ENCODE measurements at regions not wholly inside any gene's neighbourhood (a gene's known extent, or its start where the extent isn't known, plus 50 kb on each side); places are given as distances from the start of the nearest gene placed in this dataset.

DNA sequence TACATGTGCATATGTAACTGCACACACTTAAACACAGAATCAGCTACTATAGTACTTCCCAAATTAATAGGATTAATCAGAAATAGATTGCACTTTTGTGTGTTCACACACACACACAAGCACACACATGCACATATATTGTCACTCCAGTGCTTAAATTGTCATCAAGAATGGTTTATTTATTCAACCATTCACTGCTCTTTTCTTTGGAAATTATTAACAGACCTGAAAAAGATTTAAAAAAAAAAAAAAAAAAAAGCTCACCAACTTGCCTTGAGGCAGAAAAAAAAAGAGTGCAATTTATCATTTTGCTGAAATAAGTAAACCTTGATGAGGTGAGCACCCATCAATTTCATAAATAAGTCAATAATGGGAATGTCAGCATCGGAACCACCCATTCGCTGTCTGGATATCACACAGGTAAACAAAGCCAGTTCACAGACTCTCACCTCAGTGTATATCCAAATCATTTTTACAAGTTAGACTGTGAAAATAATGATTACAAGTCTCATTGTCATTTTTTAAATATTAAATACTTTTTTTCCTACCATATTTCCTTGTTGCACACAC is 562.8 kb downstream of the BNC2 start:
- ChIA-PET POLR2A (no interaction called here), CTCF (no interaction called here)
- H3K4me3 Mint-ChIP-seq, result no peak overlapping the region
- TF ChIP-seq GTF2I (CRISPR knock-in tag; conservative IDR thresholded peaks at IDR 0.05) (no peak), JAZF1 (CRISPR knock-in tag; IDR thresholded peaks at IDR 0.05) (no peak), NFATC4 (CRISPR knock-in tag; IDR thresholded peaks at IDR 0.05) (no peak), NFE2L1 (CRISPR knock-in tag; IDR thresholded peaks at IDR 0.05) (no peak), NR2C2 (CRISPR knock-in tag; IDR thresholded peaks at IDR 0.05) (no peak), ZNF138 (CRISPR knock-in tag; conservative IDR thresholded peaks at IDR 0.05) (no peak), ZNF263 (CRISPR knock-in tag; IDR thresholded peaks at IDR 0.05; ENCODE audit: low read depth) (no peak), HMGA2 (CRISPR knock-in tag; IDR thresholded peaks at IDR 0.05) (no peak), ZNF317 (CRISPR knock-in tag; IDR thresholded peaks at IDR 0.05; ENCODE audit: borderline replicate concordance, low read depth) (no peak), GABPB1 (CRISPR knock-in tag; IDR thresholded peaks at IDR 0.05) (no peak), TEAD1 (CRISPR knock-in tag; IDR thresholded peaks at IDR 0.05) (no peak), MXD4 (CRISPR knock-in tag; IDR thresholded peaks at IDR 0.05; ENCODE audit: borderline replicate concordance) (no peak)
- TF ChIP-seq, protein P1, sequence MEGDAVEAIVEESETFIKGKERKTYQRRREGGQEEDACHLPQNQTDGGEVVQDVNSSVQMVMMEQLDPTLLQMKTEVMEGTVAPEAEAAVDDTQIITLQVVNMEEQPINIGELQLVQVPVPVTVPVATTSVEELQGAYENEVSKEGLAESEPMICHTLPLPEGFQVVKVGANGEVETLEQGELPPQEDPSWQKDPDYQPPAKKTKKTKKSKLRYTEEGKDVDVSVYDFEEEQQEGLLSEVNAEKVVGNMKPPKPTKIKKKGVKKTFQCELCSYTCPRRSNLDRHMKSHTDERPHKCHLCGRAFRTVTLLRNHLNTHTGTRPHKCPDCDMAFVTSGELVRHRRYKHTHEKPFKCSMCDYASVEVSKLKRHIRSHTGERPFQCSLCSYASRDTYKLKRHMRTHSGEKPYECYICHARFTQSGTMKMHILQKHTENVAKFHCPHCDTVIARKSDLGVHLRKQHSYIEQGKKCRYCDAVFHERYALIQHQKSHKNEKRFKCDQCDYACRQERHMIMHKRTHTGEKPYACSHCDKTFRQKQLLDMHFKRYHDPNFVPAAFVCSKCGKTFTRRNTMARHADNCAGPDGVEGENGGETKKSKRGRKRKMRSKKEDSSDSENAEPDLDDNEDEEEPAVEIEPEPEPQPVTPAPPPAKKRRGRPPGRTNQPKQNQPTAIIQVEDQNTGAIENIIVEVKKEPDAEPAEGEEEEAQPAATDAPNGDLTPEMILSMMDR (IDR thresholded peaks at IDR 0.05), result no peak
- no peak for DNase-seq (ENCODE audit: low spot score)
- no peaks in the 10 kb centered on the region for H3K9me3 Mint-ChIP-seq
- H3K36me3 Mint-ChIP-seq, result no peaks in the 10 kb centered on the region
- H3K27me3 Mint-ChIP-seq (ENCODE audit: low read depth), result no peaks in the 10 kb centered on the region
- no peak for ATAC-seq
- H3K4me1 Mint-ChIP-seq, result peaks cover 20% of the 10 kb centered on the region
- H3K27ac Mint-ChIP-seq, result no peak overlapping the region

DNA sequence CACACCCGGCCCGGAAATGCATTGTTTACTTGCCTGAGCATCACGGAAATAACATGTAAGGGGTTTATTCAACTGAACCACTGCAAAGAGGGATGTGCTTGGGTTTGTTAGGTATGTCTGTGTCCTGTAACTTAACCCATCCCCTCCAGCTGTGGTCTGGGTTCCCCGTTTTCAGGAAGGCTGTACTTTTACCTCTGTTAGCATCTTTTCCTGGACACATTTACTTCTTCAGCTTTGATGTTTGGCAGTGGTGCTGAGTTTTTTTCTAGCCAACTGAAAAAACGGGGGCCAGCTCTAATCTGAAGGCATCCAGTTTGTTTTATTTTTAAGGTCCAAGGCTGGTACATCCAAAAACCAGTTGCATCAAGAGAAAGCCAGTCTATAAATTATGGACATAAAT is 561.8 kb downstream of the BNC2 start:
- H3K4me3 Mint-ChIP-seq, result no peak overlapping the region
- TF ChIP-seq CREB1 (CRISPR knock-in tag; IDR thresholded peaks at IDR 0.05), result no peak
- no peaks in the 10 kb centered on the region for H3K36me3 Mint-ChIP-seq
- no peak overlapping the region for H3K27ac Mint-ChIP-seq
- DNase-seq (ENCODE audit: low spot score), result no peak
- POLR2A ChIA-PET, result no interaction called here
- ATAC-seq, result no peak
- no peaks in the 10 kb centered on the region for H3K9me3 Mint-ChIP-seq
- H3K4me1 Mint-ChIP-seq, result peaks cover 20% of the 10 kb centered on the region
- H3K27me3 Mint-ChIP-seq (ENCODE audit: low read depth), result no peaks in the 10 kb centered on the region
- CTCF ChIA-PET, result interaction anchor here (0.6 to 1.5 kb wide), 4 partner anchors 42 to 877 kb away, joined by 3 to 4 read pairs (median 3); no protein-coding TSS in a partner anchor

DNA sequence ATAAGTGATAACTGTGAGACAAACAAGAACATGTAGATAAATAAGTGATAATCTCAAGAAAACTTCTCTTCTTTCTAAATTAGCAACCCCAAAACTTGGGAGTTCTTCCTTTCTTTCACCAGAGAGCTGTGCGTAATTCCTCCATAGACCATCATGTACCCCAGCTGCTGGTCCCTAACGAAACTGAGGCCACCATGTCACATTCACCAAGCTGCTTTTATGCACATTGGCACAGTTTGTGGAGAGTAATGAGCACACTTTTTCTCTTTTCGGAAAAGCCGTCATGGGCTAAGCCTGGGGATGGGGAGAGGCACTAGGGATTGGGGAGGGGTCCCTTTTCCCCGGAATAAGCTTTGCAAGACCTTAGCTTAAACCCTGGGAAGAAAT is 561.4 kb downstream of the BNC2 start:
- ChIA-PET POLR2A (no interaction called here), CTCF (interaction anchor here (0.6 to 1.5 kb wide), 4 partner anchors 42 to 877 kb away, joined by 3 to 4 read pairs (median 3); no protein-coding TSS in a partner anchor)
- no peak for DNase-seq (ENCODE audit: low spot score)
- ATAC-seq, result no peak
- H3K36me3 Mint-ChIP-seq, result no peaks in the 10 kb centered on the region
- H3K4me1 Mint-ChIP-seq, result peaks cover 20% of the 10 kb centered on the region
- H3K27me3 Mint-ChIP-seq (ENCODE audit: low read depth), result no peaks in the 10 kb centered on the region
- no peak overlapping the region for H3K27ac Mint-ChIP-seq
- H3K9me3 Mint-ChIP-seq, result no peaks in the 10 kb centered on the region
- H3K4me3 Mint-ChIP-seq, result no peak overlapping the region
- TF ChIP-seq, protein P2, sequence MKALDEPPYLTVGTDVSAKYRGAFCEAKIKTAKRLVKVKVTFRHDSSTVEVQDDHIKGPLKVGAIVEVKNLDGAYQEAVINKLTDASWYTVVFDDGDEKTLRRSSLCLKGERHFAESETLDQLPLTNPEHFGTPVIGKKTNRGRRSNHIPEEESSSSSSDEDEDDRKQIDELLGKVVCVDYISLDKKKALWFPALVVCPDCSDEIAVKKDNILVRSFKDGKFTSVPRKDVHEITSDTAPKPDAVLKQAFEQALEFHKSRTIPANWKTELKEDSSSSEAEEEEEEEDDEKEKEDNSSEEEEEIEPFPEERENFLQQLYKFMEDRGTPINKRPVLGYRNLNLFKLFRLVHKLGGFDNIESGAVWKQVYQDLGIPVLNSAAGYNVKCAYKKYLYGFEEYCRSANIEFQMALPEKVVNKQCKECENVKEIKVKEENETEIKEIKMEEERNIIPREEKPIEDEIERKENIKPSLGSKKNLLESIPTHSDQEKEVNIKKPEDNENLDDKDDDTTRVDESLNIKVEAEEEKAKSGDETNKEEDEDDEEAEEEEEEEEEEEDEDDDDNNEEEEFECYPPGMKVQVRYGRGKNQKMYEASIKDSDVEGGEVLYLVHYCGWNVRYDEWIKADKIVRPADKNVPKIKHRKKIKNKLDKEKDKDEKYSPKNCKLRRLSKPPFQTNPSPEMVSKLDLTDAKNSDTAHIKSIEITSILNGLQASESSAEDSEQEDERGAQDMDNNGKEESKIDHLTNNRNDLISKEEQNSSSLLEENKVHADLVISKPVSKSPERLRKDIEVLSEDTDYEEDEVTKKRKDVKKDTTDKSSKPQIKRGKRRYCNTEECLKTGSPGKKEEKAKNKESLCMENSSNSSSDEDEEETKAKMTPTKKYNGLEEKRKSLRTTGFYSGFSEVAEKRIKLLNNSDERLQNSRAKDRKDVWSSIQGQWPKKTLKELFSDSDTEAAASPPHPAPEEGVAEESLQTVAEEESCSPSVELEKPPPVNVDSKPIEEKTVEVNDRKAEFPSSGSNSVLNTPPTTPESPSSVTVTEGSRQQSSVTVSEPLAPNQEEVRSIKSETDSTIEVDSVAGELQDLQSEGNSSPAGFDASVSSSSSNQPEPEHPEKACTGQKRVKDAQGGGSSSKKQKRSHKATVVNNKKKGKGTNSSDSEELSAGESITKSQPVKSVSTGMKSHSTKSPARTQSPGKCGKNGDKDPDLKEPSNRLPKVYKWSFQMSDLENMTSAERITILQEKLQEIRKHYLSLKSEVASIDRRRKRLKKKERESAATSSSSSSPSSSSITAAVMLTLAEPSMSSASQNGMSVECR (CRISPR knock-in tag; IDR thresholded peaks at IDR 0.05; ENCODE audit: borderline replicate concordance), result no peak
- TF ChIP-seq ZNF317 (CRISPR knock-in tag; IDR thresholded peaks at IDR 0.05; ENCODE audit: borderline replicate concordance, low read depth), result no peak
- no peak for TF ChIP-seq TP53 (CRISPR knock-in tag; IDR thresholded peaks at IDR 0.05)
- TF ChIP-seq, protein P3, sequence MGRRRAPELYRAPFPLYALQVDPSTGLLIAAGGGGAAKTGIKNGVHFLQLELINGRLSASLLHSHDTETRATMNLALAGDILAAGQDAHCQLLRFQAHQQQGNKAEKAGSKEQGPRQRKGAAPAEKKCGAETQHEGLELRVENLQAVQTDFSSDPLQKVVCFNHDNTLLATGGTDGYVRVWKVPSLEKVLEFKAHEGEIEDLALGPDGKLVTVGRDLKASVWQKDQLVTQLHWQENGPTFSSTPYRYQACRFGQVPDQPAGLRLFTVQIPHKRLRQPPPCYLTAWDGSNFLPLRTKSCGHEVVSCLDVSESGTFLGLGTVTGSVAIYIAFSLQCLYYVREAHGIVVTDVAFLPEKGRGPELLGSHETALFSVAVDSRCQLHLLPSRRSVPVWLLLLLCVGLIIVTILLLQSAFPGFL (CRISPR knock-in tag; IDR thresholded peaks at IDR 0.05; ENCODE audit: borderline replicate concordance), result no peak
- no peak for TF ChIP-seq NFYB (CRISPR knock-in tag; conservative IDR thresholded peaks at IDR 0.05; ENCODE audit: low read depth)
- no peak for TF ChIP-seq TCF7 (CRISPR knock-in tag; IDR thresholded peaks at IDR 0.05; ENCODE audit: low read depth)
- TF ChIP-seq KAT7 (CRISPR knock-in tag; IDR thresholded peaks at IDR 0.05; ENCODE audit: borderline replicate concordance), result no peak
- TF ChIP-seq TEAD1 (CRISPR knock-in tag; IDR thresholded peaks at IDR 0.05), result no peak
- TF ChIP-seq, protein P4, sequence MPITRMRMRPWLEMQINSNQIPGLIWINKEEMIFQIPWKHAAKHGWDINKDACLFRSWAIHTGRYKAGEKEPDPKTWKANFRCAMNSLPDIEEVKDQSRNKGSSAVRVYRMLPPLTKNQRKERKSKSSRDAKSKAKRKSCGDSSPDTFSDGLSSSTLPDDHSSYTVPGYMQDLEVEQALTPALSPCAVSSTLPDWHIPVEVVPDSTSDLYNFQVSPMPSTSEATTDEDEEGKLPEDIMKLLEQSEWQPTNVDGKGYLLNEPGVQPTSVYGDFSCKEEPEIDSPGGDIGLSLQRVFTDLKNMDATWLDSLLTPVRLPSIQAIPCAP (CRISPR knock-in tag; IDR thresholded peaks at IDR 0.05), result no peak
- TF ChIP-seq CREB1 (CRISPR knock-in tag; IDR thresholded peaks at IDR 0.05), result no peak
- TF ChIP-seq, protein P5, sequence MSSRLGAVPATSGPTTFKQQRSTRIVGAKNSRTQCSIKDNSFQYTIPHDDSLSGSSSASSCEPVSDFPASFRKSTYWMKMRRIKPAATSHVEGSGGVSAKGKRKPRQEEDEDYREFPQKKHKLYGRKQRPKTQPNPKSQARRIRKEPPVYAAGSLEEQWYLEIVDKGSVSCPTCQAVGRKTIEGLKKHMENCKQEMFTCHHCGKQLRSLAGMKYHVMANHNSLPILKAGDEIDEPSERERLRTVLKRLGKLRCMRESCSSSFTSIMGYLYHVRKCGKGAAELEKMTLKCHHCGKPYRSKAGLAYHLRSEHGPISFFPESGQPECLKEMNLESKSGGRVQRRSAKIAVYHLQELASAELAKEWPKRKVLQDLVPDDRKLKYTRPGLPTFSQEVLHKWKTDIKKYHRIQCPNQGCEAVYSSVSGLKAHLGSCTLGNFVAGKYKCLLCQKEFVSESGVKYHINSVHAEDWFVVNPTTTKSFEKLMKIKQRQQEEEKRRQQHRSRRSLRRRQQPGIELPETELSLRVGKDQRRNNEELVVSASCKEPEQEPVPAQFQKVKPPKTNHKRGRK (CRISPR knock-in tag; IDR thresholded peaks at IDR 0.05; ENCODE audit: borderline replicate concordance), result no peak
